WTC11 (cell line): ENCODE measurements at regions not wholly inside any gene's neighbourhood (a gene's known extent, or its start where the extent isn't known, plus 50 kb on each side); places are given as distances from the start of the nearest gene placed in this dataset.

Source experiments
- ZNF232 ChIP-seq: sonication (generic); formaldehyde crosslinking; IDR thresholded peaks from 2 replicates; pipeline ENCODE4 v1.8.0; 2022; ENCODE audit warnings: mild to moderate bottlenecking, missing genetic modification reagents
- TF ChIP-seq, protein P1 (sequence below): fragments of 200-600 bp; IDR thresholded peaks from 2 replicates; pipeline ENCODE4 v1.8.0; 2022; ENCODE audit warnings: antibody characterized with exemption
- TF ChIP-seq, protein P2 (sequence below): sonication (generic); formaldehyde crosslinking; IDR thresholded peaks from 2 replicates; pipeline ENCODE4 v1.8.0; 2022; ENCODE audit warnings: mild to moderate bottlenecking, missing genetic modification reagents
- TF ChIP-seq, protein P3 (sequence below): sonication (generic); formaldehyde crosslinking; IDR thresholded peaks from 2 replicates; pipeline ENCODE4 v1.8.0; 2022; ENCODE audit warnings: mild to moderate bottlenecking, missing genetic modification reagents

DNA sequence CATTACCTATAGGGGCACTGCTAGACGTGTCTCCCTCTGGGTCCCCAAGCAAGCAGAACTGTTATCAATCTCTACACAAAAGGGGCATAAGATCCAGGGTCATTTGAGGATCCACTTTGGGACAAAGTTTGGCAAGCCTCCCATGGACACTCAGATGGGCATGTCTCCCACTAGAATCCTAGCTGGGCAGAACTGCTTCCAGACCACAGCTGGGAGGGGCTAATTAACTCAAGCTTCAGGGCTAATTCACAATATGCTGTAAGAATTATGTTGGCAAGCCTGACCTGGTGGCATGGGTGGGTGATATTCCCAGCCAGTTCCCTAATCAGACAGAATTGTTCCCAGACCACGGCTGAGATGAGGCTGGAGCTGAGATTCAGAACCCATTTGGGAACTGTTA is 738.4 kb upstream of the FZD8 start:
- TF ChIP-seq, protein P1, sequence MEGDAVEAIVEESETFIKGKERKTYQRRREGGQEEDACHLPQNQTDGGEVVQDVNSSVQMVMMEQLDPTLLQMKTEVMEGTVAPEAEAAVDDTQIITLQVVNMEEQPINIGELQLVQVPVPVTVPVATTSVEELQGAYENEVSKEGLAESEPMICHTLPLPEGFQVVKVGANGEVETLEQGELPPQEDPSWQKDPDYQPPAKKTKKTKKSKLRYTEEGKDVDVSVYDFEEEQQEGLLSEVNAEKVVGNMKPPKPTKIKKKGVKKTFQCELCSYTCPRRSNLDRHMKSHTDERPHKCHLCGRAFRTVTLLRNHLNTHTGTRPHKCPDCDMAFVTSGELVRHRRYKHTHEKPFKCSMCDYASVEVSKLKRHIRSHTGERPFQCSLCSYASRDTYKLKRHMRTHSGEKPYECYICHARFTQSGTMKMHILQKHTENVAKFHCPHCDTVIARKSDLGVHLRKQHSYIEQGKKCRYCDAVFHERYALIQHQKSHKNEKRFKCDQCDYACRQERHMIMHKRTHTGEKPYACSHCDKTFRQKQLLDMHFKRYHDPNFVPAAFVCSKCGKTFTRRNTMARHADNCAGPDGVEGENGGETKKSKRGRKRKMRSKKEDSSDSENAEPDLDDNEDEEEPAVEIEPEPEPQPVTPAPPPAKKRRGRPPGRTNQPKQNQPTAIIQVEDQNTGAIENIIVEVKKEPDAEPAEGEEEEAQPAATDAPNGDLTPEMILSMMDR, result no peak
- no peak for TF ChIP-seq ZNF232 (CRISPR knock-in tag)
- TF ChIP-seq, protein P2, sequence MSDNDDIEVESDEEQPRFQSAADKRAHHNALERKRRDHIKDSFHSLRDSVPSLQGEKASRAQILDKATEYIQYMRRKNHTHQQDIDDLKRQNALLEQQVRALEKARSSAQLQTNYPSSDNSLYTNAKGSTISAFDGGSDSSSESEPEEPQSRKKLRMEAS (CRISPR knock-in tag), result no peak
- TF ChIP-seq, protein P3, sequence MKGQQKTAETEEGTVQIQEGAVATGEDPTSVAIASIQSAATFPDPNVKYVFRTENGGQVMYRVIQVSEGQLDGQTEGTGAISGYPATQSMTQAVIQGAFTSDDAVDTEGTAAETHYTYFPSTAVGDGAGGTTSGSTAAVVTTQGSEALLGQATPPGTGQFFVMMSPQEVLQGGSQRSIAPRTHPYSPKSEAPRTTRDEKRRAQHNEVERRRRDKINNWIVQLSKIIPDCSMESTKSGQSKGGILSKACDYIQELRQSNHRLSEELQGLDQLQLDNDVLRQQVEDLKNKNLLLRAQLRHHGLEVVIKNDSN, result no peak
